Right renal pelvis (tissue), 4 donors: ENCODE measurements at regions not wholly inside any gene's neighbourhood (a gene's known extent, or its start where the extent isn't known, plus 50 kb on each side); places are given as distances from the start of the nearest gene placed in this dataset.

Experiments
- DNase-seq, 4 donors: peaks; one replicate each; pipeline ENCODE4 v3.0.0-alpha.2; 2013; ENCODE audit warnings: low read depth in 4 of 4, low spot score in 3 of 4, missing footprints in 1 of 4

DNA sequence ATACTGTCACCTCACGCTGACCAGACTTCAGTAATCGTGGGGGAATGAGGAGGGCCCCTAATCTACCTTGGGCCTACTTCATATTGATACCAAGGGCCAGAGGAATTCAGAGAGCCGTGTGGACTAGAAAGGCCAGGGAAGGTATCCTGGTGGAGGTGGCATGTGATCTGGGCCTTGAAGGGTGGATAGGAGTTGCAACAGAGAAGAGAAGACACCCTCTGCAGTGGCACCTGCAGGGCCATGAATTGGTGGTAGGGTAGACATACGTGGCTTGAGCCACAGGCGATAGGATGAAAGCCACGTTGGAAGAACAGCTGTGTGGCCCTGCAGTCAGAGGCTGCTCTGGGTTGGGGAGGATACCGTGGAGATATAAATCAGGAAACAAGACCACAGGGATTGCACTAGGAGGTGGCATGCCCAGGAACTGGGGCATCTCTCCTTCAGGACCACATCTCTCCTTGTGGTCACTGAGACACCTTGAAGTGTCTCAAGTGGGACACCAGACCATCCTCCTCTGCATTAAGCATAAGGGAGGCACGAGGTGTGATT is 141.4 kb downstream of the CYP26B1 start:
- DNase-seq, result no peak

DNA sequence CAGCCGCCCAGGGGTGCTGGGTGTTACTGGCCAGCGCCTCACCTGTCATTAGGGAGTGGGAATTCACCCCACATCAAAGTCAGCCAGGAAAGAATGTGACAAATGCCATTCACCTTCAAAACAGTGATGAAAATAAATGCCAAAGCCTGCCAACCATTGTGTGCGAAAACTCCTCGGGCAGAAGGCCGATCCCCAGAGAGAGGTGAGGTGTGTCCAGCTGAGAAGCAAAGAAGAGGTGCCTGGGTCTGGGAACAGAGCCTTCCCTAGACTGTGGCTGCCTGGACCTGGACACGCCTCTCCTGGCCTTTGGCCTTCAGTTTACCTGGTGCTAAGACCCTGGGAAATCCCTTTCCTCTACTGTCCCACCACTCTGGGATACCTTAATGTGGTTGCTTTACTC is 142.7 kb downstream of the CYP26B1 start:
- DNase-seq, result no peak

DNA sequence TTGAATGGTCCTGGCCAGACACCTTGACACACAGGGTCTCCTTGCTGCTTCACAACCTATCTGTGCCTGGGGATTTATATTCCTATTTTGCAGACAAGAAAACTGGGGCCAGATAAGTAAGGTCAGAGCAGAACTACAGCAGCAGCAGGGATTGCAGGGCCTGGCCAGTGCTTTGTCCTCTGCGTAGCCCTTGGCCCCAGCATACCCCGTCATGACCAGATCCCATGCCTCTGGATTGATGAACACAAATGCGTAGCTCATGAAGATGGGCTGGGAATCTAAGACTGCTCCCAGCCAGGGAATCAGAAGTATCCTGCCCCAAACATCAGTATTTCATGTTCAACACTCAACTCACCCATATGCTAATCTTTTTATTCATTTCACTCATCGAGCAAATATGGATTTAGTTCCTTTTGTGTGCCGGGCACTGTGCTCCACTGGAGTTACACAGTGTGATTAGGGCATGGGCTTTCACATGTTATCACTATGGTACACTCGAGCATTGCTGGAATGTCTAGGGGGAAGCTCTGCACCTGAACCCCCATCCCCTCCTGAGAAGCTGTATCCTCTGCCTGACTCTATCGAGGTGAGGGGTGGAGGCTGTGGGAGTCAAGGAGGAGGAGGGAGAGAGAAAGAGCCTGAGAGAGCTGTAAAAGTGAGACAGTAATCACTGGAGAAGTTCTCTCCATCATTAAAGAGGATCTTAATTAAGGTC is 143.3 kb downstream of the CYP26B1 start:
- DNase-seq, result no peak

DNA sequence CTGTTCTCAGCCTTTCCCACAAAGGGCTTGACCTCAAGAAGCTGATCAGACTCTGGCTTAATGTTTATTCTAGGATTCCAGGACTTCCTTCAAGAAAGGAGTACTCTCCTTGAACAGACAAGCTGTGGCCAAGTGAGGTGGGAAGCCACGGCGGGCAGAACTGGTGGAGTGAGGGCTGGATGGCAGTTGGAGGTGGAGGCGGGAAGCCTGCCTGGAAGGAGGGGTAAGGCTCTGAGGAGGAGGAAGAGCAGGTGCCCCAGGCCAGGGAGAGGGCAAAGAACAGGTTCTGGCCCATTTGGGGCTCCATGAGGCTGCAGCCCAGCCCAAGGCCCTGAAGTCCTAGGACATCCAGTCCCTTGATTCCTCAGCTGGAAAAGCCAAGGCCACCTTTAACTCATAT is 143.9 kb downstream of the CYP26B1 start:
- no peak for DNase-seq

DNA sequence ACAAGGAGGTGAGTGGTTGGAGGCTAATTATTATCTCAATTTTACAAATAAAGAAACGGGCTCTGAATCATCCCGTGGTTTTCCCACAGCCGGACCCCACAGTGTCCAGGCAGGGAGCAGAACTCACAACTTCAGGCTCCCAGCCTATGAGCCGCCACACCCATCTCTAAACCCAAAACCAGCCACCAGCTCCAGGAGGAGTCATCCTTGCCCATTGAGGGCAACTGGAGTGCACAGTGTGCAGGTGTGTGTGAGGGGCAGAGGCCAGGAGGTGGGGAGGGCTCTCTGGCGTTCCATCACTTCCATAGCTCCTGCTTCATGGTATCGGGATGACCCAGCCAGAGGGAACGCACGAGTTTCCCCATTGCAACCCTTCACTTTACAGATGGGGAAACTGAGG is 144.5 kb downstream of the CYP26B1 start:
- DNase-seq, result no peak

DNA sequence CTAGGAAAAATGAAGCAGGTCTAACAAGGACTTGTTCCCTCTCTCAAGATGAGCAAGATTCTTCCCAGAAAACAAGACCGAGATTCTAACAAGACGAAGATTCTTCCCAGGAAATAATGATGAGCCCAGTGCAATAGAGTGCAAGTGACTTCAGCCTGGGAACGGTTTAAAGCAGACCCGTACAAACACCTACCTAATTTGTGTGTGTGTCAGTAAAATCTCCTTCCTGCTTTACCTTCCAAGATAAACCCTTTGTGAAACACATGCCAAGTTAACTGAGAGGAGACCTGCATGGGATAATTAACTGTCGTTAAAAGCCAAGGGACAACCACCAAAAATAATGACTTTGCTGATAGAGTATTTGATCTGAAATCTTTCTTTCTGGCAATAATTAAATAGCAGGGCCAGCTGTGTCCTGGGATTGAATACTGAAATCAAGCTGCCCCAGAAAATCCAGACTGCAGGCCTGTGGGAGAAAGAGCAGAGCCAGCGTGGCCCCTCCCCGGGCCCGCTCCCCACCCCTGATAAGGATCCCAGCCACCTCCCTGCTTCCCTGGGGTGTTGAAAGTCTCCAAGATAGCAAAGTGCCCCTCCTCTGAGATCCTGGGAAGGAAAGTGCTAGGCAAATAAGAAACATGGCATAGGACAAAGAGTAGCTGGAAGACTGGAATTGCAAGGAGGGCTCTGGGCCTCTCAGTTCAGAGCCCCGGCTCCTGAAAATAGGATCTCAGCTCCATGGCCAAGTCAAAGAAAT is 145.5 kb downstream of the CYP26B1 start:
- no peak for DNase-seq

DNA sequence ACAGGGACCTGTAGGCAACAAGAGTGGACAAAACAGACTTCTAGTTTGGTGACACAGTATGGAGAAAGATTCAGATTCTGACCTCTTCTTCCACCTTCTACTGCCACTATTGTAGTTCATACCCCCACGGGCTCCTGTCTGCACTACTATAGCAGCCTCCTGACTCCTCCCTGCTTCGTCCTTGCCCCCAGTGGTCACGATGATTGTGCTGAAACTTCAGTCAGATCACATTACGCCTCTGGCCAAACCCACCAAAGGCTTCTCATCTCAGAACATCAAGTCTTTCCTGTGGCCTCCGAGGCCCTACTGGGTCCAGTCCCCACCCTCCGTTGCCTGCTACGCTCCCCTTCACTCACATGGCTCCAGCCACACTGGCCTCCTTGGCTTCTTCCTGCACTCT is 147.6 kb downstream of the CYP26B1 start:
- no peak for DNase-seq

DNA sequence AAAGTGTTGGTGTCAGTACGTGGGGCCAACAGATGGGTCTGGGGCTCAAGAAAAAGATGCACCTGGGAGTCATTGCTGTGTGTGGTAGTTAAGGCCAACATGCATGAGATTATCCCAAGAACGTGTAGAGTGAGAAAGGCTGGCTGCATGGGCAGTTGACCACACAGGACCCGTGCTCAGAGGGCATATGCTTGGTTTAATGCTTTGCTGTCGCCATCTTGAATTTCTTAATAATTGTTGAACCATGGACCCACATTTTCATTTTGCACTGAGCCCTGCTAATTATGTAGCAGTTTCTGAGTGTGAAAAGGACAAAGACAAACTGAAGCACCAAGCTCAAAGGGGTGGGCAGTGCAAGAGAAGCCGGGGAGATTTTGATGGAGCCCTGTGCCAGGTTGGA is 148.1 kb downstream of the CYP26B1 start:
- DNase-seq, result no peak

DNA sequence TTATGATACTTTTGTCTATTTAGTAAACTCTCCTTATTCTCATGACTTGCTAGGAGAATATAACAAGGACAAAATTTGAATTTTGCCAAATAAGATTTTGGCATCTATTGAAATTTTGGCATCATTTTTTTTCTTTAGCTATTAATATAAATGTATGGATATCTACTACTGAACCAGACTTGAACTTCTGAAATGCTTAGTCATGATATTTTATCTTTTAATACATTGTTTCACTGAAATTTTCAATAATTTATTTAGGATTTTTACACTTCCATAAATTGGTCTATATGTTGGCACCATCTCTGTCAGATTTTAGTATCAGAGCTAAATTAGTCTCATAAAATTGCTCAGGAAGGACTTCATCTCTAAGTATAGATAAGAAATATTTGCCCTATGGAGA is 149.8 kb downstream of the CYP26B1 start:
- DNase-seq, result no peak

DNA sequence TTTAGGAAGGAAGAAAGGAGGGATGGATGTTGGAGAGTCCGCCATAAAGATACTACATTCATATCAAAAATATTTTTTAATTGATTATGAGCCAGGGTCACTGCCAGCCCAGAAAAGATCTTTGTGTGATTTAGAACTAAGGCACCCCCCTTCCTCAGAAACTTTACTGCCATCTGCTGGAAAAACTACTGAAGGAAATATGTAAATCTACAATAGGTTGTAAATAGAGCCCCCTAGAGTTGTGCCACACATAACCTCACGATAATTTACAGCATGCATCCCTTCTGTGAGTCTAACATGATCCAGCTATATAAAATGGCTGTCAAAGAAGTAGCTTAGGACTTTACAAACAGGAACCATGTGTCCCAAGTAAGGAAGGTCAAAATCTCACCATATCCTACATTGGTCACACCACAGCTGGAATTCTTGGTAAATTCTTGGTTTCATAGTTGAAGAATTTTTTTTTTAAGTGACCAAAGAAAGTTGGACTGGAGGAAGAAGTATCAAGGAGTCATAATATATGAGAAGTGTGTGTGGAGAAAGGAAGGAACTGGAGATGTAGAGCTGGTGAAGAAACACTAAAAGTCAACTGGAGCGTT is 152.5 kb downstream of the CYP26B1 start:
- DNase-seq, result no peak

DNA sequence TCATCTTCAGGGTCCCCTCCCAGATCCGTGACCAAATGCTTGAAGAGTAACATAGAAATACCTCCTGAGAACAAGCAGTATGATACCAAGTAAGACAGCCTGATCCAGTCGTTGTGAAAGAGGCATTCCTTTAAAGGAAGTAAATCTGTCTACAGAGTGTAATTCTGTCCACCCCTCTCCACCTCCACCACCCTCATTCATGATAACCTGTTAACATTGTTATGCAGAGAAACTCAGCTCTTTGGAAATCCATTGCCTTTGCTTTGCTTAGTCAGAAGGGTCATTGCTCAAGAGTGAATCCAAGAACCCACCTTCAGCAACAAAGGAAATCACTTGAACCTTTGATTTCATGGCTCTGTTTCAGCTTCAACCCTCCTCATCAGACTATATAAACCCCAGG is 155.6 kb downstream of the CYP26B1 start:
- no peak for DNase-seq

DNA sequence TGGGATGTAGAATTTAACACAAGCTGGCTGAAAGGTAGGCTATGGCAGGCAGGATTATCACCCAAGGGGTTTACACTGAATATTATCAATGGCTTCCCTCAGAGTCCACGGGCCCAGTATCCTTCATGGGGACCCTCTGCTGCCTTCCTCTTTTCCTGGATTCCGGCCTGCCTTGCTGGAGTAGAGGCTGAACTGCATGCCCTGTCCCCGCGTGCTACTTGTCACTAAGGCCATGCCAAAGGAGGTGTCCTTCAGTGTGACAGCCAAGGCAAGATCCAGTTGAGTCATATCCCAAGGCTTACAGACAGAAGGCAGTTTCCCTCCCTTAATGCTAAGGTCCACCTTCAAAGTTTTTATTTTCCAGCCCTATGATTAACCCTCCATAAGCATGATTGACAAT is 156.3 kb downstream of the CYP26B1 start:
- DNase-seq, result no peak

DNA sequence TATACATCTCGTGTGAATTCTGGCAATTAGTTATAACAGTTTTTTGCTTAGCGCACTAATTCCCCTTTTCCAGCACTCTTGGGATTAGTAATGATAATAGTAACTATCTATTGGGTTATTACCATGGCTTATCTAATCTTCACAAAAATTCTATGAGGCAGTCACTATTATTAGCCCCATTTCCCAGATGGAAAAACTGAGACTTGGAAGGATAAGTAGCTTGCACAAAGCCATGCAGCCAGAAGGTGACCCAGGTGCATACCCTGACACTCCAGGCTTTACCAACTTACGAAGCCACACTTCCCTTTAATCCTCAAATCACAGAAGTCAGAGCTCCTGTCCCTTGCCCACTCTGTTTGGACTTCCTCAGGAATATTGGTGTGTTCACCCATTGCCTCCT is 156.8 kb downstream of the CYP26B1 start:
- DNase-seq, result no peak

DNA sequence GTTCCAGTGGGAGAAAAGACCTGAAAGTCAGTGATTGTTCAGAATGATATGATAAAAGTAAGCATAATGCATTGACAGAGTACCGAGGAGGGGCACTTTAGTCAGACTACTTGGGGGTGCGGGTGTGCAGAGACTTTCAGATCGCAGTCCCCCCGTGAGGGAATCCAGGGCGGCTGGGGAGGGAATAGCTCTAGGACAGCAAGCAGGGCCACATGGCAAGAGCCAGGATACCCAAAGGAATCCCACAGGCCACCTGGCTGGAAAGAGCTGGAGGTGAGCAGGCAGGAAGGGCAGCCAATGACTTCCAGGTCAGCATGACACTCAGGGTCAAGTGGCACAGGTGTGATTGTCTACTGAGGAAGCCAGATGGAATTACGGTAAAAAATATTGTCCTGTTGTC is 157.5 kb downstream of the CYP26B1 start:
- no peak for DNase-seq

DNA sequence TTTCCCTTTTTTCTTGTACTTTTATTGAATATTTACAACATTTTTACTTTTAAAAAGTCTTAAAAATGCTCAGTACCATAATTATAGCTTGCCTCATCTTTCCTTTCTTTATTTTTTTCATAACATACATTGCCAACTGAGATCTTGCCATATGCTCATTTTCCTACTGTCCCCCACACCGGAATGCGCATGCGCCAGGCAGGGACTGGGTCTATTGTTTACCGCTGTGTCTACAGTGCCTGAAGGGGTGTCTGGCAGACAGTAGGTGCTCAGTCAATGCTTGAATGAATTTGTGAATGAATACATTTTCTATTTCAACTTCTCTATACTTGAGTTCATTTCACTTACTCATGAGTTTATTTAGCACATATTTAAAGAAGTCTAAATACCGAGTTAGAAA is 158.0 kb downstream of the CYP26B1 start:
- no peak for DNase-seq

DNA sequence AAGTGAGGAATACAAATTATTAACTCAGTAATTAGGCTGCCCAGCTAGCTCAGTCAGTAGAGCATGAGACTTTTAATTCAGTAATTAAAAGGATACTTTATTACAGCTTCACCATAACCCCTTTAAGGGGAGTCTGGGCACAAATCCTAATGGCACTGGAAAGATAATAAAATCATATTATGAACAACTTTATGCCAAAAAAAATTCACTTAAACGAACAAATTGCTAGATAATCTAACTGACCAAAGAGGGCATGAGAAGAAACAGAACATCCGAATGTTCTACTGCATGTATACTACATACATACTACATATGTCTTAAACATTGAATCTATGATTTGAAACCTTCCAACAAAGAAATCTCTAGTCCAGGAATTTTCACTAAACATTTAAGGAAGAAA is 159.5 kb downstream of the CYP26B1 start:
- no peak for DNase-seq

DNA sequence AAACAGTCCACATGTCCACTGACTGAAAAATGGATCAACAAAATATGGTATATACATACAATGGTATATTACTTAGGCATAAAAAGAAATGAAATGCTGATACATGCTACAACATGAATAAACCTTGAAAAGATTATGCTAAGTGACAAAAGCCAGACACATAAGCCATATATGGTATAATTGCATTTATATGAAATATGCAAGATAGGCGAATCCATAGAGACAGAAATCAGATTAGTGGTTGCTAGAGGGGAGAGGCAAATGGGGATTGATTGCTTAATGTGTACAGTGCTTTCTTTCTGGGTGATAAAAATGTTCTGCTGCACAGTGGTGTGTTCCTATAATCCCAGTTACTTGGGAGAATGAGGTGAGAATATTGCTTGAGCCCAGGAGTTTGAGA is 171.0 kb downstream of the CYP26B1 start:
- DNase-seq, result no peak

DNA sequence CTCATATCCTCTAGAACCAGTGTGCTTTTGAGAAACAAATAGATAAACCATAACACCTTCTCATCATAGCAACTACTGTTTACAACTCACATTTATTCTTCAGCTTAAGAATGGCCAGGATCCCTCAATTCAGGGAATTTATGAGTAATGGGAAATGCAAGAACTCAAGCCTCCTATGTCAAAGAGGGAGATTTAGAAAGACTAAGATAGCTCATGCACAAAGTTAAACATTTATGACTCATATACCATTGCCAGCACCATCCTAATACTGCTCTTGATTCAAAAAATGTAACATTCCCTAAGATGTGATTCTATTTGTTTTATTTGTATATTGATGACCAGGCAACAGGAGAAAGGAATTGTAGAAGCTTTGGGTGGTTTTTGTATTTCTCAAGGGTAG is 172.8 kb downstream of the CYP26B1 start:
- no peak for DNase-seq

DNA sequence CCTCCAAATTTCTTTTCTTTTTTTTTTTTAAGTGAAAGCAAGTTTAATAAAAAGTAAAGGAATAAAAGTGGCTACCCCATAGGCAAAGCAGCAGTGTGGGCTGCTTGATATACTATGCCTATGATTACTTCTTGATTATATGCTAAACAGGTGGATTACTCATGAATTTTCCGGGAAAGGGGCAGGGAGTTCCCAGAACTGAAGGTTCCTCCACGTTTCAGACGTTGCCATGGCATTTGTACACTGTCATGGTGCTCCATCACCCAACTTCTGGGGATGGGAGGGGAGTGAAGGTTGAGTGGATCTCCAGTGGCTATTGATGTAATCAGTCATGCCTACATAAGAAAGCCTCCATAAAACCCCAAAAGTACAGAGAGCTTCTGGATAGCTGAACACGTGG is 176.2 kb downstream of the CYP26B1 start:
- no peak for DNase-seq

DNA sequence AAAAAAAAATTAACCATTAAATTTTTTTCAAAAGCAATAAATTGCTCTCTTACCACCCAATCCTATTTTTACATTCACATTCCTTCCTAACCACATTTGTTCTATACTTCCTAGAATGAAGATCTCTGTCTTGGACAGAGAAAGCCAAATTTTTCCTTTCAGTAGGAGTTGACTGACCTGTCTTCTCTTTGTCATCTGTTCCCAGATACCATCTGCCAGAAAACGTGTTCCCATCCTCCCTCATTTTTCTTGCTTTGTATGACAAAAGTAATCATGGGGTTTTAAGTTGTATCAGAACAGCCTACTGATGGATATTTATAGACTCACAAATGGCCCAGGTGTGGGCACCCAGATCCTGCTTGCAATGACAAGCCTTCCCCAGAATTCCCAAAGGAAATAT is 182.1 kb downstream of the CYP26B1 start:
- no peak for DNase-seq

DNA sequence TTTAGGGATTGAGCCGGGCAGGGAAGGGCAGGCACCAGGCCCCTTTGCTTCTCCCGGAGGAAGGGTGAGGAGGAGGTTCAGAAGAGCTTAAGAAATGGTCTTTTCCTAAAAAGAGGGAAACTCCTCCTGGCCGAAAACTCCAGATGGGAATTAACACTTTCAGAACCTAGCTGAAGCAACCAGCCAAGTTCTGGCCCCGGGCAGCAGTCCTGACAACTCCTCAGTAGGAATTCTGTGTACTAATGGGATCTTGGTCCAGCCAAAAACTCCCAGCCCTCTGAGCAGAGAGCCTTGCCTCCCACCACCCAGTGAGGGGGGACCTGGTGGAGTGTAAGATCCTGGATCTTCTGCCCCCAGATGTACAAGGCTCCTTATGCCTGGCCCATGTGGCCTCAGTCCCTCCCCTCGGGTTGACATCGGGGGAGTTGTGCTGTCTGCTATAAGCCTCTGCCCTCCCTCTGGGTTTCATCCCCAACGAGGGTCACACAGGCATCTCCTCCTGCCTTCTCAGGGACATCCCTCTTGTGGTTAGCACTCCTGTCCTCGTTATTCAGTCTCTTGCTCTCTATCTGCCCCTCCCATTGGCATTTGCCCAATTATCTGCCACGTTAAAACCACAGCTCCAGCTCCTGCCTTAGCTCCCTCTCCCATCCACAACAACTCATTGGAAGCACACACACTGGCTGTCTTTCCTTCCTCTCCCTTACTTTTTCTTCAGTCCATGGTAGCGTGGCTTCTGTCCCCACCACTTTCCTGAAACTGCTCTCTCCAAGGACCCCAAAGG is 184.6 kb downstream of the CYP26B1 start:
- no peak for DNase-seq
